ENCODE measurements at regions not wholly inside any gene's neighbourhood (a gene's known extent, or its start where the extent isn't known, plus 50 kb on each side); places are given as distances from the start of the nearest gene placed in this dataset.
"Not testable (repeated sequence)": the region's sequence is repeated elsewhere in the genome, so short reads cannot be mapped to it uniquely, and the experiment has no call there.

- DNase-seq: no peak
These were observed 895.2 kb upstream of the CITED2 start for GRCh38 chr6:140269591-140270165.

- DNase-seq: no peak
These were observed 890.0 kb upstream of the CITED2 start for GRCh38 chr6:140264431-140264830.

- DNase-seq: not testable (repeated sequence)
These were observed 883.9 kb upstream of the CITED2 start for GRCh38 chr6:140258302-140258701.

- DNase-seq: no peak
These were observed 881.8 kb upstream of the CITED2 start for GRCh38 chr6:140256248-140256647.

GRCh38 chr6:140253096-140253495 lies 878.6 kb upstream of the CITED2 start:
- DNase-seq: no peak

- DNase-seq: no peak
These were observed 877.7 kb upstream of the CITED2 start for GRCh38 chr6:140252099-140252498.

GRCh38 chr6:140245296-140246040 lies 871.0 kb upstream of the CITED2 start:
- DNase-seq: no peak

- DNase-seq: no peak
These were observed 862.8 kb upstream of the CITED2 start for GRCh38 chr6:140237251-140237650.

- no peak for DNase-seq
These were observed 862.3 kb upstream of the CITED2 start for GRCh38 chr6:140236732-140237131.

GRCh38 chr6:140230282-140230681 lies 855.8 kb upstream of the CITED2 start:
- no peak for DNase-seq

GRCh38 chr6:140228491-140228890 lies 854.0 kb upstream of the CITED2 start:
- DNase-seq: no peak

- no peak for DNase-seq
These were observed 852.2 kb upstream of the CITED2 start for GRCh38 chr6:140226637-140227036.

GRCh38 chr6:140225701-140226436 lies 851.4 kb upstream of the CITED2 start:
- no peak for DNase-seq

- DNase-seq: no peak
These were observed 842.8 kb upstream of the CITED2 start for GRCh38 chr6:140217283-140217682.

- no peak for DNase-seq
These were observed 835.3 kb upstream of the CITED2 start for GRCh38 chr6:140209775-140210174.

- DNase-seq: no peak
These were observed 833.8 kb upstream of the CITED2 start for GRCh38 chr6:140208286-140208685.

GRCh38 chr6:140205795-140206593 lies 831.5 kb upstream of the CITED2 start:
- DNase-seq: no peak

- DNase-seq: no peak
These were observed 829.7 kb upstream of the CITED2 start for GRCh38 chr6:140204154-140204553.

- DNase-seq: no peak
These were observed 829.3 kb upstream of the CITED2 start for GRCh38 chr6:140203661-140204147.

GRCh38 chr6:140202964-140203515 lies 828.6 kb upstream of the CITED2 start:
- no peak for DNase-seq

- no peak for DNase-seq
These were observed 827.5 kb upstream of the CITED2 start for GRCh38 chr6:140201787-140202458.

- DNase-seq: no peak
These were observed 818.8 kb upstream of the CITED2 start for GRCh38 chr6:140193269-140193668.

Measured in activated T-cell treated with anti-CD3 and anti-CD28 coated beads for 4 hours (primary cell).